ENCODE measurements at regions not wholly inside any gene's neighbourhood (a gene's known extent, or its start where the extent isn't known, plus 50 kb on each side); places are given as distances from the start of the nearest gene placed in this dataset.

DNA sequence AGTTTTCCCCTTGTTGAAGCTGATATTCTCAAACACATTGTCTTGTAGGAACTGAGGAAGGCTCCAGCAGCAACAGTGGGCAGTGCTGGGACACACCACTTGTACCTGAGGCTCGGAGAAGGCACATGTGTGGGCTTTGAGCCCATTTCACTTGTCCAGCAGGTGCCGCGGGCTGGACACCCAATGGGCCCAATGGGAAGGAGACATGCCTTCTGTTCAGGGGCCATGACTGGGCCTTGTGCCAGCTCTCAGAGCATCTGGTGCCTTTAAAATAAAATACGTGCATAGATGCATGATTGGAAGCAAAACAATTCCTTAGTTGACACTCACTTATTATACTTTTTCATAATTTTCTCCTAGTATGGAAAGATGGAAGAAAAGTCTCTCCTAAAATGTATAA is 334.2 kb downstream of the KLF13 start:
- no peak for TF ChIP-seq FOS (IDR thresholded peaks at IDR 0.05; ENCODE audit: borderline replicate concordance, insufficient read depth, low read length)
- TF ChIP-seq EZH2 (IDR thresholded peaks at IDR 0.05; ENCODE audit: borderline replicate concordance, low read depth, low read length, severe bottlenecking) = no peak
- no peak for TF ChIP-seq POLR2AphosphoS5 (IDR thresholded peaks at IDR 0.05; ENCODE audit: insufficient read depth, low read depth, low read length)
- TF ChIP-seq POLR2A (IDR thresholded peaks at IDR 0.05; ENCODE audit: low read depth, low read length) = no peak
- TF ChIP-seq CTCF (IDR thresholded peaks at IDR 0.05; ENCODE audit: extremely low read depth in 1 of 2, insufficient read depth in 1 of 2, low read depth in 1 of 2, low read length in 2 of 2) = no peak

All from endothelial cell of umbilical vein (primary cell).